Astrocyte (in vitro differentiated cells and primary cell): ENCODE measurements at regions not wholly inside any gene's neighbourhood (a gene's known extent, or its start where the extent isn't known, plus 50 kb on each side); places are given as distances from the start of the nearest gene placed in this dataset.

Experiments
- DNase-seq: peaks from one replicate; pipeline ENCODE4 v3.0.0-alpha.2; 2010; ENCODE audit warnings: low read depth
- FAIRE-seq: peaks from 2 replicates; lab custom pipeline; 2011; peaks lifted over from hg19 to GRCh38; lab: Jason Lieb, UNC
- H2AFZ ChIP-seq: 2 replicates; pipeline ENCODE4 v1.6.0; 2012; ENCODE audit warnings: low read depth, low read length, inconsistent platforms
- H3K27ac ChIP-seq: 2 replicates; pipeline ENCODE4 v1.5.1; 2011; ENCODE audit warnings: low read depth, low read length, inconsistent platforms
- H3K27me3 ChIP-seq: 2 replicates; pipeline ENCODE4 v1.6.0; 2011; ENCODE audit warnings: low read length, inconsistent platforms; ENCODE audit not compliant: insufficient read depth
- H3K36me3 ChIP-seq: 2 replicates; pipeline ENCODE4 v1.5.1; 2011; ENCODE audit warnings: low read length, inconsistent platforms; ENCODE audit not compliant: insufficient read depth
- H3K4me1 ChIP-seq: 2 replicates; pipeline ENCODE4 v1.5.1; 2011; ENCODE audit warnings: low read length, inconsistent platforms; ENCODE audit not compliant: insufficient read depth
- H3K4me2 ChIP-seq: 2 replicates; pipeline ENCODE4 v1.6.0; 2012; ENCODE audit warnings: low read length, inconsistent platforms
- H3K4me3 ChIP-seq: 2 replicates; pipeline ENCODE4 v1.5.1; 2011; ENCODE audit warnings: low read depth, mild to moderate bottlenecking, low read length, inconsistent platforms; ENCODE audit not compliant: insufficient read depth
- H3K79me2 ChIP-seq: 2 replicates; pipeline ENCODE4 v1.6.0; 2012; ENCODE audit warnings: mild to moderate bottlenecking, low read length, inconsistent platforms; ENCODE audit not compliant: insufficient read depth
- H3K9ac ChIP-seq: 2 replicates; pipeline ENCODE4 v1.6.0; 2012; ENCODE audit warnings: mild to moderate bottlenecking, low read length, inconsistent platforms
- H3K9me3 ChIP-seq: 2 replicates; pipeline ENCODE4 v1.5.1; 2012; ENCODE audit warnings: low read depth, mild to moderate bottlenecking, low read length, inconsistent platforms; ENCODE audit not compliant: insufficient read depth
- H4K20me1 ChIP-seq: 2 replicates; pipeline ENCODE4 v1.6.0; 2012; ENCODE audit warnings: low read length, inconsistent platforms; ENCODE audit not compliant: insufficient read depth
- H3K27ac Mint-ChIP-seq: one replicate; pipeline ENCODE4 v1.8.0; 2021; ENCODE audit warnings: mild to moderate bottlenecking, mixed read lengths; ENCODE audit not compliant: unreplicated experiment
- H3K27me3 Mint-ChIP-seq: one replicate; pipeline ENCODE4 v1.8.0; 2021; ENCODE audit warnings: low read depth, mixed read lengths; ENCODE audit not compliant: unreplicated experiment
- H3K36me3 Mint-ChIP-seq: one replicate; pipeline ENCODE4 v1.8.0; 2021; ENCODE audit warnings: low read depth, mixed read lengths; ENCODE audit not compliant: unreplicated experiment
- H3K4me1 Mint-ChIP-seq: one replicate; pipeline ENCODE4 v1.8.0; 2021; ENCODE audit warnings: low read depth, mixed read lengths; ENCODE audit not compliant: unreplicated experiment
- H3K4me3 Mint-ChIP-seq: one replicate; pipeline ENCODE4 v1.8.0; 2021; ENCODE audit warnings: mild to moderate bottlenecking, moderate library complexity, mixed read lengths; ENCODE audit not compliant: unreplicated experiment
- H3K9me3 Mint-ChIP-seq: one replicate; pipeline ENCODE4 v1.8.0; 2021; ENCODE audit warnings: mild to moderate bottlenecking, mixed read lengths; ENCODE audit not compliant: unreplicated experiment
- CTCF ChIP-seq: IDR thresholded peaks from 2 replicates; pipeline ENCODE4 v1.5.1; 2011; ENCODE audit warnings: low read depth, mild to moderate bottlenecking, inconsistent platforms, low read length, moderate library complexity; ENCODE audit not compliant: insufficient read depth
- EZH2 ChIP-seq: IDR thresholded peaks from 2 replicates; pipeline ENCODE4 v1.6.1; 2012; ENCODE audit warnings: mild to moderate bottlenecking, low read length, inconsistent platforms; ENCODE audit not compliant: insufficient read depth

- peaks cover 2% of the 10 kb centered on the region for H3K9me3 Mint-ChIP-seq
Observed at GRCh38 chrX:125005863-125006262, 313.8 kb upstream of the TEX13C start.

DNA sequence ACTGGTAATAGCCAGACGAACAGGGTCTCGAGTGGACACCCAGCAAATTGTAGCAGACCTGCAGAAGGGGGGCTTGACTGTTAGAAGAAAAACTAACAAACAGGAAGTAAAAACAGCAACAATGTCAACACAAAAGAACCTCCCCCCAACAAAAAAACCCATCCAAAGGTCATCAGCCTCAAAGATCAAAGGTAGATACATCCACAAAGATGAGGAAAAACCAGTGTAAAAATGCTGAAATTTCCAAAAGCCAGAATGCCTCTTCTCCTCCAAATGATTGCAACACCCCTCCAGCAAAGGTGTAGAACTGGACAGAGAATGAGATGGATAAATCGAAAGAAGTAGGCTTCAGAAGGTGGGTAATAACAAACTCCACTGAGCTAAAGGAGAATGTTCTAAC lies 313.0 kb upstream of the TEX13C start:
- H3K4me3 ChIP-seq, result no peak overlapping the region
- H4K20me1 ChIP-seq, result no peaks in the 10 kb centered on the region
- no peaks in the 10 kb centered on the region for H3K27me3 ChIP-seq
- H3K27ac ChIP-seq, result no peak overlapping the region
- TF ChIP-seq EZH2 (no peak), CTCF (no peak)
- Mint-ChIP-seq H3K27me3 (no peaks in the 10 kb centered on the region), H3K4me1 (no peaks in the 10 kb centered on the region), H3K27ac (no peak overlapping the region), H3K36me3 (no peaks in the 10 kb centered on the region), H3K4me3 (no peak overlapping the region), H3K9me3 (peaks cover 2% of the 10 kb centered on the region)
- no peaks in the 10 kb centered on the region for H3K36me3 ChIP-seq
- no peaks in the 10 kb centered on the region for H3K79me2 ChIP-seq
- H2AFZ ChIP-seq, result no peak overlapping the region
- no peaks in the 10 kb centered on the region for H3K4me1 ChIP-seq
- H3K4me2 ChIP-seq, result no peak overlapping the region
- no peaks in the 10 kb centered on the region for H3K9me3 ChIP-seq
- H3K9ac ChIP-seq, result no peak overlapping the region
- DNase-seq, result no peak
- FAIRE-seq, result no peak

More at GRCh38 chrX:125005863-125006262, 313.8 kb upstream of the TEX13C start:
- Histone ChIP-seq H3K9ac (no peak overlapping the region), H2AFZ (no peak overlapping the region), H3K4me1 (no peaks in the 10 kb centered on the region), H3K9me3 (no peaks in the 10 kb centered on the region), H4K20me1 (no peaks in the 10 kb centered on the region), H3K36me3 (no peaks in the 10 kb centered on the region), H3K27ac (no peak overlapping the region), H3K27me3 (no peaks in the 10 kb centered on the region), H3K4me3 (no peak overlapping the region), H3K4me2 (no peak overlapping the region), H3K79me2 (no peaks in the 10 kb centered on the region)
- Mint-ChIP-seq H3K27me3 (no peaks in the 10 kb centered on the region), H3K36me3 (no peaks in the 10 kb centered on the region), H3K27ac (no peak overlapping the region), H3K4me1 (no peaks in the 10 kb centered on the region), H3K4me3 (no peak overlapping the region)
- FAIRE-seq (no peak), DNase-seq (no peak)
- no peak for TF ChIP-seq EZH2
- TF ChIP-seq CTCF, result no peak

- Histone ChIP-seq H3K9me3 (no peaks in the 10 kb centered on the region), H3K4me2 (no peak overlapping the region), H3K9ac (no peak overlapping the region), H3K4me3 (no peak overlapping the region), H3K27ac (no peak overlapping the region), H3K27me3 (no peaks in the 10 kb centered on the region), H3K36me3 (no peaks in the 10 kb centered on the region), H3K79me2 (no peaks in the 10 kb centered on the region), H2AFZ (no peak overlapping the region), H3K4me1 (no peaks in the 10 kb centered on the region), H4K20me1 (no peaks in the 10 kb centered on the region)
- no peaks in the 10 kb centered on the region for H3K27me3 Mint-ChIP-seq
- H3K4me3 Mint-ChIP-seq, result no peak overlapping the region
- peaks cover 2% of the 10 kb centered on the region for H3K9me3 Mint-ChIP-seq
- no peak for DNase-seq
- H3K36me3 Mint-ChIP-seq, result no peaks in the 10 kb centered on the region
- no peak for TF ChIP-seq CTCF
- TF ChIP-seq EZH2, result no peak
- no peaks in the 10 kb centered on the region for H3K4me1 Mint-ChIP-seq
- no peak overlapping the region for H3K27ac Mint-ChIP-seq
- FAIRE-seq, result no peak
Observed at GRCh38 chrX:125012585-125012984, 307.1 kb upstream of the TEX13C start.
